Fibroblast of pulmonary artery (primary cell): ENCODE measurements at regions not wholly inside any gene's neighbourhood (a gene's known extent, or its start where the extent isn't known, plus 50 kb on each side); places are given as distances from the start of the nearest gene placed in this dataset.

Experiments used
- DNase-seq: peaks from one replicate; pipeline ENCODE4 v3.0.0-alpha.2; 2010; ENCODE audit warnings: low read depth
- H3K4me3 ChIP-seq: replicated peaks from 2 replicates; pipeline ENCODE4 v1.5.1; 2011; ENCODE audit warnings: low read depth, mild to moderate bottlenecking, control low read depth, low read length, moderate library complexity
- TF ChIP-seq, protein P1 (sequence below): IDR thresholded peaks from 2 replicates; pipeline ENCODE4 v1.5.1; 2011; ENCODE audit warnings: mild to moderate bottlenecking, control low read depth, low read length, inconsistent platforms; ENCODE audit errors: missing control alignments

DNA sequence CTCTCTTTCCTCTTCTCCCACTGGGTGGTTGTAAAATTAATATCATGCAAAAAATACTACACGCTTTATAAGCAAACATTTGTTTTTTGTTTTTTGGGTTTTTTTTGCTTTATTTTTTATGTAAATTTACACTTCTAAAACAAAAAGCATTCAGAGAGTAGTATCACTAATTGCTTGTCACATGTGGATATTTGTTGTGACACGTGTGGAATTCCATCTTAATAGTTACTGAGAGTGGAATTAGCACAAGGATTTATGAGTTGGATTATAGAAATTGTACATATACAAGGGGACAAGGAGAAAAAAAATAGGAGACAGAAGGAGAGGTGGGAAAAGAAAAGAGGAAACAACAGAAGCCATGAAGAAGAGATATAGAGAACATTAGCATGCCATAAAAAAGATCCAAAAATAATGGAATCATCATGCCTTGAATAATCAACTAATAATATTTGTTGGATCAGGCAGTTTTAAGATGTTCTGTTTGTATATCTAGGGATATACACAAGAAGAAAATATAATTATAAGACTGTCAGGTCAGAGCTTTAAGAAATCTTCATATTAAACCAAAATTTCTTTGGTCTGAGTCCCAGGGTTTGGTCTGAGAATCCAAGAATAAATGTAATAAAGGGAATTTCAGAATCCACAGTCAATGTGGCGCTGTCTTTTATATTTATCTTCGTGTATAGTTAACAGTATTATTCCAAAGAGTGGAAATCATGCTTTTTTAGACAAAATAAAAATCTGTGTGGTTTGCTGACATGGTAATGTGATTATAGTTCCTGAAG is 98.5 kb upstream of the INTU start:
- TF ChIP-seq, protein P1, sequence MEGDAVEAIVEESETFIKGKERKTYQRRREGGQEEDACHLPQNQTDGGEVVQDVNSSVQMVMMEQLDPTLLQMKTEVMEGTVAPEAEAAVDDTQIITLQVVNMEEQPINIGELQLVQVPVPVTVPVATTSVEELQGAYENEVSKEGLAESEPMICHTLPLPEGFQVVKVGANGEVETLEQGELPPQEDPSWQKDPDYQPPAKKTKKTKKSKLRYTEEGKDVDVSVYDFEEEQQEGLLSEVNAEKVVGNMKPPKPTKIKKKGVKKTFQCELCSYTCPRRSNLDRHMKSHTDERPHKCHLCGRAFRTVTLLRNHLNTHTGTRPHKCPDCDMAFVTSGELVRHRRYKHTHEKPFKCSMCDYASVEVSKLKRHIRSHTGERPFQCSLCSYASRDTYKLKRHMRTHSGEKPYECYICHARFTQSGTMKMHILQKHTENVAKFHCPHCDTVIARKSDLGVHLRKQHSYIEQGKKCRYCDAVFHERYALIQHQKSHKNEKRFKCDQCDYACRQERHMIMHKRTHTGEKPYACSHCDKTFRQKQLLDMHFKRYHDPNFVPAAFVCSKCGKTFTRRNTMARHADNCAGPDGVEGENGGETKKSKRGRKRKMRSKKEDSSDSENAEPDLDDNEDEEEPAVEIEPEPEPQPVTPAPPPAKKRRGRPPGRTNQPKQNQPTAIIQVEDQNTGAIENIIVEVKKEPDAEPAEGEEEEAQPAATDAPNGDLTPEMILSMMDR, result no peak
- no peak overlapping the region for H3K4me3 ChIP-seq

DNA sequence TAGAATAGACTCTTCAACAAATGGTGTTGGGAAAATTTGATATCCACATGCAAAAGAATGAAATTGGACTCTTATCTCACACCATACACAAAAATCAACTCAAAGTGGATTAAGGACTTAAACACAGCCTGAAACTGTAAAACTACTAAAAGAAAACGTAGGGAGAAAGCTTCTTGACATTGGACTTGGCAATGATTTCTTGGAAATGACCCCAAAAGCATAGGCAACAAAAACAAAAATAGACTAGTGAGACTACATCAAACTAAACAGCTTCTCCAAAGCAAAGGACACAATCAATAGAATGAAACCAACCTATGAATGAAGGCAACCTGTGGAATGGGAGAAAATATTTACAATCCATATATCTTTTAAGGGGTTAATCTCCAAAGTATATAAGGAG is 94.7 kb upstream of the INTU start:
- no peak overlapping the region for H3K4me3 ChIP-seq
- TF ChIP-seq, protein P1, result no peak
- no peak for DNase-seq

More for the DNA sequence above, 98.5 kb upstream of the INTU start:
- no peak for DNase-seq

DNA sequence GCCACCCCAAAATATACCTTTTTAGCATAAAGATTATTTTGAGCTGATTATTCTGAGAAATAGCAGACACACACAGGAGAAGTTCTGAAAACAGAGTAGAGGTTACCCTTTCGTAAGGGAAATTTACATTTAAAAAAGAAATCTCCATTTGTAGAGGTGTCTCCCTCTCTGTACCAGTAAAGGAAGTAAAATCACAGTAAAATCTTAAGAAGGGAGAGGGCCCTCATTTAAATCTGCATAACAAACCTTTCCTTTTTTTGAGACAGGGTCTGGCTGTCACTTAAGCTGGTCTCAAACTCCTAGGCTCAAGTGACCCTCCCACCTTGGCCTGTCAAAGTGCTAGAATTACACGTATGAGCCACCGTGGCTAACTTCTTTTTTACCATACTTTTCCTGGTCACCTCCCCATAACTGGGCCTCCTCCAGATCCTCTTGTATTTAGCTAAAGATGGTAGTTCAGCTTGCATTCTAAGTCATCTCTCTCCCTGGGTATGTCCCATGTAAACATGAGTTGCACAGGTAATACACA is 92.2 kb upstream of the INTU start:
- TF ChIP-seq, protein P1, result no peak
- no peak overlapping the region for H3K4me3 ChIP-seq
- no peak for DNase-seq

DNA sequence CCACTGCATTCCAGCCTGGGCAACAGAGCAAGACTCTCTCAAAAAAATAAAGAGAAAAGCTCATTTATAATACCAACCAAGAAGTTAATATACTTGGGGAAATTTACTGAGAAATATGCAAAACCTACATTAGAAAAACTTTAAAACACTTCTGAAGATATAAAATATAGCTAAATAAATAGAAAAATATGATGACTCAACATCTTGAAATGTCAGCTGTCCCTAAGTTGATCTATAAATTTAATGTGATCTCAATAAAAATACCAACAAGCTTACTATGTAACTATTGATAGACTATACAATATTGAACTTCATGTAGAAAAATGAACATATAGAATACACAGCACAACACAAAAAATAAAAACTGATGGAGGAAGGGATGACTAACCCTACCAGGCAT is 87.5 kb upstream of the INTU start:
- TF ChIP-seq, protein P1, result no peak
- H3K4me3 ChIP-seq, result no peak overlapping the region
- DNase-seq, result no peak

DNA sequence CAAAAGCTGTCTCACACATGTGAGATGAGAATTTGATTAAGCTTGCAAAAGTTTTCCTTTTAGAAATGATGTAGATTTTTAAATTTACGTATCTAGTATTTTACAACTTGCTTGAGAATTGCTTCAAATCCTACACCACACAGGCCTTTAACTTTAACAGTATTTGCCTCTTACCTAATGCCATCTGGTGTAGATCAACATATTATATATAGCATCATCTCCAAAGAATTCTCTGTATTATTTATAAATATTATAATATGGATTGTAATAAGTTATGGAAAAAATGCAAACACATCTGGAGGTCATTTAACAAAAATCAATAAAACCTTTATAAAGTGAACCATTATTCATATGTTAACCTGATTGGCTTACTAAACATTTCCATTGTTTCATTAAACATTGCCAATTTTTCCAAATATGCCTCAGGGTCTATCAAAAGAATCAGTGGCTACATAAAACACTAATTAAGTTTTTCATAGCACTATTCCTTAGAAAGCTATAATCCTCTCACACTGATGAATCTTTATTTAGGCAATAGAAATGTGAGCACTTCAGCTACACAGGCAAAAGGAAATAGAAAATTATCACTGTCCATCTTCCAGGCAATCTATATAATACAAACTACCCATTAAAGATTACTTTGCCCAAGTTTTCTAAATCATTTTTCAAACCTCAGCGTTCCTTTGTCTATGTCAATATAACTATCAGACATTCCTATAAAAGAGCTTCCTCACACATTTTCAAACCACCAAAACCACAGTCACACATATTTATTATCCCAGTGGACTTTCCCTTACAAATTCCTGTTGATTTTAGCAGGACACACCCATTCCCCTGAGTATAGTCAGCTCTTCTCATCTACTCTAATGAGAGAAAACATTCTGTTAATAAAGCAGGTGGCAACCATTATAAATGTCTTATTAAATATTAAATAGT is 83.5 kb upstream of the INTU start:
- TF ChIP-seq, protein P1, result no peak
- H3K4me3 ChIP-seq, result no peak overlapping the region
- DNase-seq, result no peak

DNA sequence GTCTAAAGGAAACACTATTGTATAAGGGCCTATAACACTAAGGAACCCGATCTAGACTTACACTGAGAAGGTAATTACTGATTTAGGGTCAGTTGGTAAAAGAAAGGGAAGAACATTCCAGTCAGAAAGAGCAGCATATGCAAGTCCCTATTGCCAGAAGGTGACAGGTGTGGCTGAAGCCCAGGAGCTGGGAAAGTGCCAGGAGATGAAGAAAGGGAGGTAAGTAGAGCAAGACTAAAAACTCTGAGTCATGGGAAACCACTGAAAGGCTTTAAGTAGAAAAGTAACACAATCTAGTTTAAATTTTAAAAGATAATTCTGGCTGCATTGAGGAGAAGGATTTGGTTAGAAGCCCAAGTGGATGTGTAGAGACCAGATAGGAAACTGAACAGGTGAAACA is 77.7 kb upstream of the INTU start:
- TF ChIP-seq, protein P1, result no peak
- DNase-seq, result no peak
- no peak overlapping the region for H3K4me3 ChIP-seq
